Skeletal muscle cell (primary cell): ENCODE measurements at regions not wholly inside any gene's neighbourhood (a gene's known extent, or its start where the extent isn't known, plus 50 kb on each side); places are given as distances from the start of the nearest gene placed in this dataset.
"Not testable (repeated sequence)": the region's sequence is repeated elsewhere in the genome, so short reads cannot be mapped to it uniquely, and the experiment has no call there.

ENCODE experiments used
- DNase-seq: peaks from one replicate; pipeline ENCODE4 v3.0.0-alpha.2; 2010; ENCODE audit warnings: low read depth
- H3K4me3 ChIP-seq: 2 replicates; pipeline ENCODE4 v1.5.1; 2011; ENCODE audit warnings: low read depth, mild to moderate bottlenecking, control low read depth, low read length, moderate library complexity

DNA sequence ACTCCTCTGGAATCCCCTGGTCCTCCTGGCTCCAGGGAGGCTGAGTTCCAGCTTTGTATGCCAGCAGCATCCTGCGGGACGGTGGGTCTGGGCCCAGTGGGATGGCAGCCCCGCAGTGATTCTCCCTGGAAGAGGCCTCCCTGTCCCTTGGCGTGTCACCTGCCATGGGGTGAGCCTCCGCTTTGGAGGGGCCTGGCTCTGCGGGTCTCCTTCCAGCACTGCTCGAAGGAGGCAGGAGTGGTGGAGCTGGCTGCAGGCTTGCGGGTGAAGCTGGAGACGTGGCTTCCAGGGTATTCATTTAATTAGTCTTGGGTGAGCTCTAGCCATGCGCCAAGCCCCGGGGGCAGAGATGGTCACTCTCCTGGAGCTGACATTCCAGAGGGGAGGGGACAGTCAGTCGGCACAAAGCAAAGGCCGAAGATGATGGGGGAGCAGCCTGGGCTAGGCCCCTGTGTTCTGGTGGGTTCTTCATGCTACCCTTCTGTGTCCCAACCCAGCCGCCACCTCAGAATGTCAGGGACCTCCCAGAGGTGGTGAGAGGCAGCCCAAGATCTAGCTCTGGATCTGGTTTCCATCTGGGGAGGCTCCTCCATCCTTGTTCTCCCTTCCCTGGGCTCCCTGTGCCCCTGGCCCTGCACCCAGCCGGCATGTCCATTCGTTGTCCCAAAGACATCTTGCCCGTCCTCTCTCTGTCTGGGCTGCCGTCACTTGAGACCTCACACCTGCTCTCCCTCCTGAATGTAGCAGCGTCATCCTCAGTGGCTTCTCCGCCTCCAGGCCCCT is 1332.5 kb downstream of the BRD1 start:
- H3K4me3 ChIP-seq = no peak overlapping the region
- no peak for DNase-seq

DNA sequence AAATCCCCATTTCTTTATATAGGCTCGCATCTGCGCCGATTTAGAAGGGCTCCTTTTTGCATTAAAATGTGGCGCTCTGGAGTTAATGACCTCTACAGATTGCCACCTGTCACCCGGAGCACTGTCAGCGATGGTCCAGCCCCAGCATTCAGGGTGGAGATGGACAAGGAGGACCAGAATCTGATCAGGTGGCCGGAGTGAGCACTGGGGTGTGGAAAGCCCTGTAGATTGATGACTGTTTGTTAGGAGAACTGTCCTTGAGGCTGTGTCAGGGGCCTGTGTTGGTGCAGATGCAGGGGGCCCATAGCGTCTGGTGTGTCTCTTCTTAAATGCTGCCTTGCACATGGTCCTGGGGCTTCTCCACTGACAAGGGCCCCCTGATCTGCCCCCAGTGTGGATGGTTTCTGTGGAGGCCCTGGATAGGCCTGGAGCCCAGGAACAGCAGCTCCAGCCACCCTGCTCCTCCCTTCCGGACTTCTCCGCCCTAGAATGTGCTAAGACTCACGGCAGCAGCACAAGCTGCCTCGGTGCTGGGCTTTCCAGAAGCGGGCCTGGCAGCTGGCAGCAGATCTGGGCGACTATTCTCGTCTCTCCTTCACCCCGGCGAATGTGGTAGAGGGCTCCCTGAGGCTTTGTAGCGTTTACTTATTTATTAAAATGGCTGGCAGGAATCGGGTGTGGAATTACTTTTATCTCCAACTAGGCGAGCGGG is 1333.3 kb downstream of the BRD1 start:
- DNase-seq = no peak
- H3K4me3 ChIP-seq = no peak overlapping the region

DNA sequence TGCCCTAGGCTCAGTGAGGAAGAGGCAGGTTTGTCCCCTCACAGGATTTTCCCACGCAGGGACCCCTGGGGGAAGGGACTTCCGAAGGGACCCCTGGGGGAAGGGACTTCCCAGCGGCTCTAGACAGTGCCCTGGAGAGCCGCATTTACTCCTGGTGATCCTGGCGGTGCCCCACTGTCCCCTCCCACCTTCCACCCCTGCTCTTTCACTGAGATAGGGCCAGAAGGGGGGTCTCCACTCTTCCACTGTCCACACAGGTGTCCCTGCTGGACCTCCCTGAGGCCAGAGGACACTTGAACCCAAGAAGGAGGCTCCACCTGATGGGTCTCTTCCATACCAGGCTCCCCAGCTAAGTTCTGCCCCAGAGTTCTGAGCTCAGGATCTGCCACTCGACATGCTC is 1333.9 kb downstream of the BRD1 start:
- DNase-seq = no peak
- H3K4me3 ChIP-seq = no peak overlapping the region

DNA sequence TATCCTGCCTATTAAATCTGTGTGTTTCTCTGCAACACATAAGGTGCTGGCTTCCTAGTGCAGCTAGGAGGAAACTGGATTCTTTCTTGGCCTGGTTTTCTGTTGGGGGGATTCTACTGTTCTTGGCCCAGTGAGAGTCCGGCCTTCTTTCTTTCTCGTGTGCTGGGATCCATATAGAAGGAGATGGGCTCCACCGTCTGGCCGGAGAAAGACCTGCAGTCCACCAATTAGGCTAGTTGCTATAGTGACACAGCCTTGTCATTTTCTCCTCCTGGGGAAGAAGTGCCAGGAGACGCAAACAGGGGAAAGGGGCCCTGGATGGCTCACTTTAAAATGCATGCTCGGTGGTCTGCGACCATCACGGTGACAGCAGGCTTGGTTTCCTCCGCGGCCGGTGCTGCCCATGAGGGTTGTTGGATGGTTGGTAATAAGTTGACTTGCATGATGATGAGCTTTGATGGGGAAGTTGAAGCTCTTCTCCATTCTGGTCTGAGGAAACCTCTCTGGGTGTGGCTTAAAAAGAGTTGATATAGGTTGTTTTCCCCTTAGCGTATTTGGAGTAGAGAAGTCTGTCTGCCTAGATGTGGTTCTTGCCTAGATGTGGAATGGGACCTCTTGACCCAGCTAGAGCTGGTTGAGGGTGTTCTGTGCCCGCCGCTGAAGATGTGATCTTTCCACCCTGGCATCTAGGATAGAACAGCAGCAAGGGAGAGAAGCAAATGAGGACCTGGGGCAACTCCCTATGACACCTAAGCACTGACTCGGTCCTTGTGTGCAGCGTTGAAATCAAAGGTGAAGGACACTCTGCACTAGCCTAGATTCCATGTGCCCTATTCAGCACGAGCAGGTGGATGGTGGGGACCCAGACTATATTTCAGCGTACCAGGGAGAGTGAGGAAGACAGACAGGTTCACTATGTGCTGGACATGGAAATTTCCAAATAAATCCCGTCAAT is 1335.0 kb downstream of the BRD1 start:
- peak; percentile 21 for DNase-seq

DNA sequence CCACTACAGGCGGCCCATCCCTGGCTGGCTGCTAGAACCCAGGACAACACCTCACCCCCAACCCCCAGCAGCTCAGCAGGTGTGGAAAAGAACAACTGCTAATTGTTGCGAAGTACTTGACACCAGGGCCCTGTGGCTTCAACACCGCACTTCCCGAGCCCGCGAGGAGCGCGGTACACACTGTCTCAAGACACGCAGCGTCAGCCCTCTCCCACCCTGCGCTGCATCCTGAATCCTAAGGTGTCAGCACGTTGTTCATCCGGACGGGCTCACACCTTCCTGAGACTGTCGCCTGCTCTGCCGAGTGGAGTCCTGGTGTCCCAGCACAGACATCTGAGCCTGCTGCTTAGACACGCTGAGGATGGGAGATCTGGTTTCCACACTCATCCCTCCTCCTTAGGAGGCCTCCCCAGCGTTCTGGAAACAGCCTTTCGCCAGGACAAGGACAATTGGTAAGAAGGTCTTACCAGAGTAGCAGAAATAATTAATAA is 1336.2 kb downstream of the BRD1 start:
- no peak for DNase-seq
- no peak overlapping the region for H3K4me3 ChIP-seq

More for the DNA sequence above, 1335.0 kb downstream of the BRD1 start:
- no peak overlapping the region for H3K4me3 ChIP-seq

DNA sequence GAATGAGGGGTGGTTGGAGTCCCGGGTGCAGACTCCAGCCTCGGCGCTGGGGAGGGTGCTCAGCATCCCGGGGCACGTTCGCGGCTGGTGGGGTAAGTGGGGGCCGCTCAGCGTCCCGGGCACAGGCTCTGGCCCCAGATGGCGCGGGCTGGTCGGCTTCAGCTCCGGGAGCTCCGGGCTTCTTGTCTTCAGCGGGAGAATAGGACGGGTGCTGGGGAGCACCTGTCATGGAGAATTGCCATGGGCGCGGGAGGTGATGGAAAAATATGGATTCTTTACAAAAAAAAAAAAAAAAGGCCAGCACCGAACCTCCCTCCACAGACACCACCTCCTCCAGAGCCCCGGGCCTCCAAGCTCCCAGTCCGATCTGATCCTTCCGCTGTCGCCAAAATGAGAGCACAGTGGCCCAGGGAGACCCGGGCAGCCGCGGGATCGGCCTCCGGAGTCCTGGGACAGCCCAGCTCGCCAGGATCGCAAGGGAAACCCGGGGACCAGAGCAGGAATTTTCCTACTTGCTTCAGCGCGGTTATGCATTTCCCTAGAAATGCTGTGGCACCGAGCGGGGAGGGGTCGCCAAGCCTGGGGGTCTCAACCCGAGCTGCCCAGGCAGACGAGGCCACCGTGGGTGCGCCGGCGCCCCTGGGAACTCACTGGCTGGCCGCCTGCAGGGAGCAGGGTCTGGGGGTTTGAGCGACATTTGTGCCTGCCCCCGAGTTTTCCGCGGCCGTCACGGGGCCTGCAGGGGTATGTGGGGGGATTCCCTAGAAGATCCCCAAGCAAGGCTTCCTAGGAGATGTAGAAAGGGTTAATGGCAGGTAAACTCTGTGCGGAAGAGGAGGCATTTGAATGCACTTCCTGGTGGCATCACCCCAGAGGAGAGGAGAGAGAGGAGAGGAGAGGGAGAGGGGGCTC is 1336.9 kb downstream of the BRD1 start:
- no peak for DNase-seq
- H3K4me3 ChIP-seq = peak overlapping the region; percentile 48

DNA sequence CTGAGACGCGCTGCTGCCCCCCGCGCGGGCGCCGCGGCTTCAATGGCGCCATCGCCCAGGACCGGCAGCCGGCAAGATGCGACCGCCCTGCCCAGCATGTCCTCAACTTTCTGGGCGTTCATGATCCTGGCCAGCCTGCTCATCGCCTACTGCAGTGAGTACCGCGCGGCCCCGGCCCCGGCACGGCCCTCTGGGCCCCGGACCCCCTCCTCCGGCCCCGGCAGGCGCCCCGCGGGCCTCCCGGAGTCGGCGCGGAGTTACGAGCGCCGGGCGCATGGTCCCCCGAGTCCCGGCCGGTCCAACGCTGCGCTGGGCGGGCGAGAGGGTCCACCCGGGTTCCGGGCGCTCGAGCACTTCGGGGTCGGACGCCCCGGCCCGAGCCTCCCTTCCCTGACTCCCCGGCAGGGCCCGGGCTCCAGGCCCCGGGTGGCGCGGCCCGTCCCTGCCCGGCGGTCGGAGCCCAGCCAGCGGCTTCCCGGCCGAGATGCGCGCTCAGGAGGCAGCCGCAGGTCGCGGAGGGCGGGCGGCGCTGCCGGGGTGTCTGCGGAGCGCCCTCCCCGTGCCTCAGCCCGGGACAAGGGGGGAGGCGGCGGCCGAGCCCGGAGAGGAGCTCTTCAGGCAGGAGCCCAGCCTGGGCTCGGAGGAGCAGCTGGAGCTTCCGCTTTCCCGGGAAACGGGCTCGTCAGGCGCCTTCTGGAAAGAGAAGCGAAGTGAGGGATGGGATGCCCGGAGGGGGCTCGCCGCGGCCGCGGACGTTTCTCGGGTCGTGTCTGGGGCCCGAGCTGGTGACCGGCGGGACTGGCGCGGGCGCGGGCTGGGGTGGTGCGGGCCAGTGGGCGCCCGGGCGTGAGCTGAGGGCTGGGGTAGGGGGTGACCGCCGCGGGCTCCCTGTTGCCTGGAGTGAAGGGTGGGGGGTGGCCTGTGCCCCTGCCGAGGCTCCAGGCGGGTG is 1337.8 kb downstream of the BRD1 start:
- no peak for DNase-seq

DNA sequence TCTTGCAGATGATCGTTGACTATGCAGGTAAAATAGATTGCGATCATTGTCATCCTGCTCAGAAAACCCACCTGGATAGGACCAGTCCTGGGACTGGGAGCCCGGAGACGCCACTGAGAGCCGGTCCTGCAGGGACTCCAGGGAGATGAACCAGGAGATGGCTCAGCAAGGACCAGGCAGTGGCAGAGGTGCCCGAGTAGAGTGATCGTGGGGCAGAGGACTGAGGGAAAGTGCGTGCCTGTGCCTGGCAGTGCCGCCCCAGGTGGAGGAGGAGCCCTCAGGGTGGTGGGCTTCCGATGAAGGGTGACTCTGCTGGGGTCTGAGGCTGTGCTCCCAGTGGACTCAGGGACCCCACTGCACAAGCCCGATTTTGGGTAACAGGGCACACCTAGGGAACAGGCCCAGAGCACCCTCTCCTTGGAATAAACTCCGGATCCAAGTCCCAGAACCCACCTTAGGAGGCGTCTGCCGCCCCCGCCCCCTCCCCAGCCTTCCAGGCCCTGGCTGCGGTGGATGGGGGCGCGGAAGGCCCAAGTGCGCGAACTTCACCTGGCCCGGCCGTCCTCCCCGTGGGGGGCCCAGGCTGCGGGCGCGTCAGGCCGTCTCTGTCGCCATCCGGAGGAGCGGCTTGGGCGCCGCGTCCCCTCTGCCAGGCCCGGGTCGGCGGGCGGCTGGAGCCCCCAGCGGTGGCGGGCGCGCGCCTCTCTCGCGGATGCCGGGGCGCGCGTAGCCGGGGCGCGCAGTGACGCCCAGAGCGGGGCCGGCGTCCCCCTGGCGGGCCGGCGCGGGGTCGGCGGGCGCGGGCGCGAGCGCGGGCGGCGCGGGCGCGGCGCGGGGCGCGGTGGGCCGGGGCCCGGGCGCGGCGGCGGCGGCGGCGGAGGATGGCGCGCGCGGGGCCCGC is 1338.8 kb downstream of the BRD1 start:
- DNase-seq = no peak
- no peak overlapping the region for H3K4me3 ChIP-seq

More for the DNA sequence above, 1337.8 kb downstream of the BRD1 start:
- peak overlapping the region; percentile 48 for H3K4me3 ChIP-seq

DNA sequence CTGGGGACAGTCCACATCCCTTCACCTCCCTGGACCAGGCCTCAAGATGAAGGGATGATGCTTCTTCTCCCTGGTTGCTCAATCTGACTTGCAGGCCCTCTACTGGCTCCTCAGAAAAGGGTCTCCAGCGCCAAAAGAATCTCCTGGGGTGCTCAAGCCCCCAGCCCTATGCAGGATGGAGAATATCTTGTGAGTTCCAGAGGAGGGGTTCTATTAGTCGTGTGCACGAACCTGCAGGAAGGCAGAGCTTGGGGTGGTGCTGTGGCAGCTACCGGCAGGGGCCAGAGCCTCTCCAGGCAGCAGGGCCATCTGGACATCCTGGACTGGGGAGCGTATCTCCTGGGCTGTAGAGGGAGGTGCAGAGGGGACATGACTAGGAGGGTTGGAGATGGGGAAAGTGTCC is 1339.5 kb downstream of the BRD1 start:
- H3K4me3 ChIP-seq = no peak overlapping the region
- no peak for DNase-seq

DNA sequence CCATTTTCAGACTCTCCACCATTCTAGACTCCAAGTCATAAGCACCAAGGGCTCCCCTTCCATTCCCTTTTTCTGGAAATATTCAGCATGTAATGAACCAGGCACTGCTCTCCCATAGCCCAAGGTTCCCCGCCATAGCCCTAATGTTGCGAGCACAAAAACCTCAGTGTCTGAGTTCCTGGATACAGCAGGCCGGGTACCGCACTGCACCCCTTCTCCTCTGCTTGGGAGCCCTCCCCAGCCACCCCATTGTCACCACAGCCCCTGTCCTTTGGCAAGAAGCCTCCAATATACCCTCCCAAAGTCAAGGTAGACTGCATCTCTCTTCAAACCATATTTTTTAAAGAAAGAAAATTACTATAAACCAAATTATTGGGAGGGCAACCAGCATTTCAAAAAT is 1341.1 kb downstream of the BRD1 start:
- no peak overlapping the region for H3K4me3 ChIP-seq
- DNase-seq = no peak

DNA sequence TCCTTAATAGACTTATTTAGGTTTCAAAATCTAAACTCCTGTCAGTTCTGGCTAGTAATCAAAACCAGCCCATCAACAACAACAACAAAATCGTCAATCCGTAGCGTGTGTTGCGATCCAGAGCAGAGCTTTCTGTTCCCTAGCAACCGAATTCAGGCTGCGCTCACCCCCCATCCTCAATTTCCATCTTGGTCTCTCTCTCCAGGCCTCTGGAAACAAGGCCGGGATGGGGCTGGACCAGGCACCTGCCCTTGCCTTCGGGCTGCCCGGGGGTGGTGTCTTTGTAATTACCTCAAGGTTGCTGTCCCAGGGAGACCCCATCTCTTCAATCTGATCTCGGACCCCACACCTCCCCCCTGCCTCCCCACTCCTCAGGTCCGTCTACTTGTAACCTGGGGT is 1341.5 kb downstream of the BRD1 start:
- no peak overlapping the region for H3K4me3 ChIP-seq
- DNase-seq = no peak

DNA sequence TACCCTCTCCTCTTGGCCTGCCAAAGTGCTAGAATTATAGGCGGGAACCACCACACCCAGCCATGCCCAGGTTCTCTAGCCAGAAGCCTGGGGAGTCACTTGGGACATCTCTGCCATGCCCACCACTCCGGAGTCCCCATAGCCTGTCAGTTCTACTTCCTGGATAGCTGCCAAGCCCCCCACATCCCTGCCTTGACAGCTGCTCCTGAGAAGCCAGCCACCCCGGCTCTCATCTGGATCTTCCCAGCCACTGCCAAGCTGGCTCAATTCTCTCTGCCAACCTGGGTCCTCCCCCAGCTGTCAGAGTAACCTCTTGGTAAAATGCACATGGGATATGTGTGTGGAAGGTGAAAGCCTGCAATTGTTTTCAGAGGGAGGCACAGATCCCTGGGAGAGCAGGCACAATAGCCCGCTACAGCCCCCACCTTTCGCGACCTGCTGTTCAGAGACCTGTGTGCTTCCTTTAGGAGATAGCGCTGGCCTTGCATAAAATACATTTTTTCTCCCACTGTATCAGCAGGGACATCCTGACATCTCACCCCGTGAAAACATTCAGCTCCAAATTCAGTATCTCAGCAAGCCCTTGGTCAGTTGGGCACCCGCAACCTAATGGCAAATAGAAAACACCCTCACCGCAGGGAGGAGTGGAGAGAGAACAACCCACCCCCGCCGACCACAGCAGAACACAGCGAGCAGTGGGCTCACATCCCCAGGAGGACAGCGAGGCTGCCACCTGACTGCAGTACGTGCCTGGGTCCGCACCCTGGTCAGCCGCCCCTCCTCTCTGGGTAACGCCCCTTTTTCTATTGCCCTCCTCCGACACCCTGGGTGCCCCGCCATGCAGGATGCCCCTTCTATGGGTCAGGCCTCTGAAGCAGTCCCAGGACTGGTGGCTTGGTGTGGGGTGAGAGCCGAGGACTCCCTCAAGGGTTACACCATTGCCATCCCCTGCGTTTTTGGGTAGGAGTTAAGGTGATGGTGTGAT is 1342.2 kb downstream of the BRD1 start:
- H3K4me3 ChIP-seq = no peak overlapping the region
- DNase-seq = no peak

DNA sequence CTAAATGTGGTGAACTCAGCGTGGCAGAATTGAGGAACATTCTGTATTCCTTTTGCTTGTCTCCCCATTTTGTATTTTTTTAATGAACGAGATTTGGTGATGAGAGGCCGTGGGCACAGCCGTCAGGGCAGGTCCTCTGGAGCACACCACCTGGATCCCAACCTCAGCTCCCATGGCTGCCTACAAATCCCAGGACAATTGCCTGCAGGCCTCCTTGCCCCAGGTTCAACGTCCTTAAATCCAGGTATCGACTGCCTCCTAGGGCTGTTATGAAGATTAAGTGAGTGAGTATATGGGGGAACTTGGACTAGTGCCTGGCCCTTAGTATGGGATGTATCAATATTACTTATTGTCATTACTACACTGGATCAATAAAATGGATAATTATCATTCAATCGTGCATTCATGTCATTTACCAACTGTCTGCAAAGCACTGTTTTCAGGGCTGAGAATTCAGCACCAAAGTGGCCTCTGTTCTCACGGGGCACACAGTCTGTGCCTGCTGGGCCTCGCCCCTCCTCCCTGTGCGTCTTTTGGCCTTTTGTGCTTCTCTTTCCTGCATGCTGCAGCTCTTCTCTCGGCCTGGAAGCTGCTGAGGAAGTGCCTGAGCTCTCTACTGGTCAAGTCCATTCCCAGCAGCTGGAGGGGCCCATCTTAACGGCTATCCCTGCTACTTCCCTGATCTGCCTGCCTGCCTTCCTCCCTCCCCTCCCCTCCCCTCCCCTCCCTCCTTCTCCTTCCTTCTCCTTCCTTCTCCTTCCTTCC is 1343.7 kb downstream of the BRD1 start:
- no peak for DNase-seq
- no peak overlapping the region for H3K4me3 ChIP-seq

DNA sequence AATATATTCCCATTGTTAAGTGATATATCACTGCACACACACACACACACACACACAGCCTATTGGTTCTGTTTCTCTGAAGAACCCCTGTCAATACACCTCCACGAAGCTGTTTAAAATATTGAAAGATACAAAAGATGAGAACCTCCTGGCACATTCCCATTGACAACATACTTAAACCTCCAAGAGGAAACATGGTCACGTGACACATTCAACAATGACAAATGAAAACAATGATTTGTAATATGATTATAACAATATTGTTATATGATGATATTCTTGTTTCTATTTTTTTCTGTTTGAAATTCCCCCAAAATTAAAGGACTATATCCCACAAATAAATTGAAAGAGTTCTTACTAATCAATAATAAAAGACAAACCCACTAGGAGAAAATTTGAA is 1344.9 kb downstream of the BRD1 start:
- DNase-seq = no peak
- H3K4me3 ChIP-seq = no peak overlapping the region

DNA sequence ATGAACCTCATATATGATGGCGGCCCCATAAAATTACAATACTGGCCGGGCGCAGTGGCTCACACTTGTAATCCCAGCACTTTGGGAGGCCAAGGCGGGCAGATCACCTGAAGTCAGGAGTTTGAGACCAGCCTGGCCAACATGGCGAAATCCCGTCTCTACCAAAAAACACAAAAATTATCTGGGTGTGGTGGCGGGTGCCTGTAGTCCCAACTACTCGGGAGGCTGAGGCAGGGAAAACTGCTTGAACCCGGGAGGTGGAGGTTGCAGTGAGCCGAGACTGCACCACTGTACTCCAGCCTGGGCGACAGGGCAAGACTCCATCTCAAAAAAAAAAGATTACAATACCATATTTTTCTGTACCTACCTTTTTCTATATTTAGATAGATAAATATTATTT is 1345.5 kb downstream of the BRD1 start:
- H3K4me3 ChIP-seq, DNase-seq: not testable (repeated sequence)
